GM18505 (cell line): ENCODE measurements at regions not wholly inside any gene's neighbourhood (a gene's known extent, or its start where the extent isn't known, plus 50 kb on each side); places are given as distances from the start of the nearest gene placed in this dataset.

Experiments used
- ATAC-seq: cut with Tn5 transposase; IDR thresholded peaks from one replicate; pipeline ENCODE4 v1.9.1; 2021; ENCODE audit not compliant: unreplicated experiment
- POLR2A ChIP-seq: IDR thresholded peaks from 4 replicates; pipeline ENCODE4 v1.6.1; 2011; ENCODE audit warnings: borderline replicate concordance; ENCODE audit not compliant: insufficient read depth, insufficient read length; ENCODE audit errors: extremely low read depth

- ATAC-seq: no peak
- TF ChIP-seq POLR2A: no peak
These were observed 185.6 kb downstream of the CXCL12 start for GRCh38 chr10:44199267-44199666.

GRCh38 chr10:44198780-44199097 is 186.2 kb downstream of the CXCL12 start:
- ATAC-seq: no peak
- TF ChIP-seq POLR2A: no peak

- ATAC-seq: no peak
- TF ChIP-seq POLR2A: no peak
These were observed 186.7 kb downstream of the CXCL12 start for GRCh38 chr10:44198096-44198779.

- ATAC-seq: no peak
- TF ChIP-seq POLR2A: no peak
These were observed 187.3 kb downstream of the CXCL12 start for GRCh38 chr10:44197646-44198045.

- no peak for TF ChIP-seq POLR2A
- no peak for ATAC-seq
These were observed 188.6 kb downstream of the CXCL12 start for GRCh38 chr10:44196336-44196735.

- ATAC-seq: no peak
- no peak for TF ChIP-seq POLR2A
These were observed 188.9 kb downstream of the CXCL12 start for GRCh38 chr10:44196008-44196320.

- TF ChIP-seq POLR2A: no peak
- ATAC-seq: no peak
These were observed 189.5 kb downstream of the CXCL12 start for GRCh38 chr10:44195112-44196007.

- TF ChIP-seq POLR2A: no peak
- no peak for ATAC-seq
These were observed 190.5 kb downstream of the CXCL12 start for GRCh38 chr10:44194435-44194834.

GRCh38 chr10:44193567-44194220 is 191.2 kb downstream of the CXCL12 start:
- no peak for TF ChIP-seq POLR2A
- no peak for ATAC-seq

GRCh38 chr10:44193166-44193565 is 191.7 kb downstream of the CXCL12 start:
- no peak for ATAC-seq
- TF ChIP-seq POLR2A: no peak

- no peak for ATAC-seq
- TF ChIP-seq POLR2A: no peak
These were observed 192.5 kb downstream of the CXCL12 start for GRCh38 chr10:44192435-44192834.

- TF ChIP-seq POLR2A: no peak
- ATAC-seq: no peak
These were observed 194.4 kb downstream of the CXCL12 start for GRCh38 chr10:44190541-44190940.

GRCh38 chr10:44186821-44187220 is 198.1 kb downstream of the CXCL12 start:
- ATAC-seq: no peak
- TF ChIP-seq POLR2A: no peak

GRCh38 chr10:44186150-44186549 is 198.7 kb downstream of the CXCL12 start:
- ATAC-seq: no peak
- TF ChIP-seq POLR2A: no peak
